NCI-H524 (cell line): ENCODE measurements at regions not wholly inside any gene's neighbourhood (a gene's known extent, or its start where the extent isn't known, plus 50 kb on each side); places are given as distances from the start of the nearest gene placed in this dataset.
A peak's percentile ranks its signal among the peaks of the same experiment; 100 is the strongest.
"Not testable (repeated sequence)": the region's sequence is repeated elsewhere in the genome, so short reads cannot be mapped to it uniquely, and the experiment has no call there.

Experiments
- DNase-seq, 2 experiments: peaks; one replicate each; lab custom pipeline; 2025; lab: John Stamatoyannopoulos, UW

GRCh38 chr4:177185151-177185550, 124.5 kb upstream of the NEIL3 start:
- DNase-seq, result no peak

DNA sequence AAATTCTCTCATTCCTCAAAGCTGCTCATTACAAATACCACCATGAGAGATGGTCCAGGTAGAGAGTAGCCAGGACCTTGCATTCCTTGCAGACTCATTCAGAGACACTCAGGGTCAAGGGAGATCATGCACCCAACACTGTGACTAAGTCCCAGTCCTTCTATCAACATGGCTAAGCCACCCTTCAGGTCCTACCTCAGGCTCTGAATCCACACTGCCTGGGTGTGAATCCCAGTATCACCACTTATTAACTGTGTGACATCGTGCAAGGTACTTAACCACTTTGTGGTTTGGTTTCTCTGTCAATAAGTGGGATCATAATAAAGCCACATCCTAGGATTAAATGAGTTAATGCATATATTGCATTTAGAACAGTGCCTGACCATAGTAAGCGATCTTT, 124.1 kb upstream of the NEIL3 start:
- no peak for DNase-seq

- DNase-seq, result no peak
These were observed 122.3 kb upstream of the NEIL3 start for GRCh38 chr4:177187371-177187770.

DNA sequence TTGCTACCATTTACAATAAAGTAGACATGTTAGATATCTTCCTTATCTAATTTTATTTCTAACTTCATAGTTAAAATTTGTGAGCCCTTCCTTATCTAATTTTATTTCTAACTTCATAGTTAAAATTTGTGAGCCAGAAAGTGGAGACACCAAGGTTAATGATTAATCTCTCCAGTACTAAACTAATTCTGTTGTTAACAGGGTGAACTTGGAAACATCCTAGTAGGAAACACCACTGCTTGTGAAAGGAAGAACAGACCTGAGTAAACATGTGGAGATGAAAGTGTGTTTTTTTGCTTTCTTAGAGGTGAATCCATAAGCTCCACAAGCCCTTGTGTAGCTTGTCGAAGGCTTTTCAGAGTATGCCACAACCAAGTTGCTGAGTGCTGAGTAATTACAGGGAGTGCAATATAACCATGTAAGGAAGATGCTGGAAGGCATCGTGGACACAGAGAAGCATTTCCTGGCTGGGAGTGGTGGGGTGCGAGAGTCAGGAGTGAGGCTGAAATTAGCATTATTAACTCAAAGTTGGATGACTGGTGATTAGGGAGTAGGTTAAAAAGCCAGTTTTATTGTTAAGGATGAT, 118.6 kb upstream of the NEIL3 start:
- no peak for DNase-seq

DNA sequence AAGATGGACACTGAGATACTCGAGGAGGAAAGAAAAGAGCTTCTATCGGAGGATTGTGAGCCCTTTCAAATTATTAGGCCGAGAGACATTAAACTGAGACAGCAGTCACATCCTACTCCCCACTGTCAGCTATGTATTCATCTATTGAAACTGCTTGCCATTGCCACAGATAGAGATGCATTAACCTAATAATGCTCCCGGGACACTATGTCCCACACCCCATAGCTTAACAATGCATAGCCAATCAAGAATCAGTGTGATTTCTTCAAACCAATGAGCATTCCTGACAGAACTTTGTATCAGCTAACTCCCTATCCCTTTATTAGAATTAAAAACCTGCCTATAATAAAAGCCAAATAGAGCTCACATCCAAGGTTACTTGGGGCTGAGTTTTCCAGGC, 118.1 kb upstream of the NEIL3 start:
- DNase-seq, result no peak

DNA sequence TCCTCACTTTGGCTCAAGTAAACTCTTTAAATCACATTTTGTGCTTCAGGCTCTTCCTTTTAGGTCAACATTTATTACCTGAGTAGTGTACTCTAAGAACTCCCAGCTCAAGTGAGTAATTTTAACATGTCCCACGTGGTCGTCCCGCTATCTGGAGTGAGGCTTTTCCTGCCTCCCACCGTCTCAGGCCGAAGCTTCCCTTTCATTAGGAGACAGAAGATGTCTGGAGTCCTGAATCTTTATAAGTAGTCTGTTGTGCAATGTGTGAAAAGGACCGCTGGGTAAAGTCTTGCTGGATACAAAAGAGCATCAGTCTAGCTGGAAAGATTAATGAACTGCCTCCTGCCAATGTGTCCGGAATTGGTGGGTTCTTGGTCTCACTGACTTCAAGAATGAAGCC, 117.7 kb upstream of the NEIL3 start:
- DNase-seq, result no peak

- DNase-seq, result not testable (repeated sequence)
These were observed 116.5 kb upstream of the NEIL3 start for GRCh38 chr4:177193024-177193715.

- no peak for DNase-seq
These were observed 114.8 kb upstream of the NEIL3 start for GRCh38 chr4:177194906-177195305.

- no peak for DNase-seq
These were observed 113.1 kb upstream of the NEIL3 start for GRCh38 chr4:177196615-177197014.

DNA sequence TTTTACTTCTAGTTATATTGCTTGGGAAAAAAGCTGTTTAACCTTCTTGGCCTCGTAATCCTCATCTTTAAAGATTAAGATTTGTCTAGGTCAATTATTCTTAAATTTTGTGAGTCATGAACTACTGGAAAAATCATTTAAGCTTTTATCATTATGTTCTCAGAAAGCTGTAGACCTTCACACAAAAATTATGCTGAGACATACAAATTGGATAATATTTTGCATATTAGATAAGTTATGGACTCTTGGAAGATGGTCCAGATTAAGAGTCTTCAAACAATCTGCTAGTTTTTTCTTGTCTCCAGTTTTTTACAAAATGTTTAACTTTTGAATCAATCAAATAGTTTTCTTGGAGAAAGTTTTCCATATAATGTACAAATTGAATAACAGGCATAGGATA, 108.1 kb upstream of the NEIL3 start:
- DNase-seq, result no peak

GRCh38 chr4:177204126-177204525, 105.5 kb upstream of the NEIL3 start:
- DNase-seq, result no peak

DNA sequence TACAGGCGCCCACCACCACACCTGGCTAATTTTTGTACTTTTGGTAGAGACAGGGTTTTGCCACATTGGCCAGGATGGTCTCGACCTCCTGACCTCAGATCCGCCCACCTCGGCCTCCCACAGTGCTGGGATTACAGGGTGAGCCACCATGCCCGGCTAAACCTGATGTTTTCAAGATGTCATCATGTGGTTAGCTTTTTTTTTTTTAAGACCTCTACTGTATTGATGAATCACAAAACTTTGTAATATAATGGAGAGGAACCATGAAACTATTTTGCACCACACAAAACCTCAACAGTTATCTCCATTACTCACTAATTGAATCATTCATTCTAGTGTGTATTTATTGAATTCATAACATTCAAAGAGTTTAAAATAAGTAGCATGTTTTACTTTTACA, 94.7 kb upstream of the NEIL3 start:
- DNase-seq, result no peak

- no peak for DNase-seq
These were observed 89.3 kb upstream of the NEIL3 start for GRCh38 chr4:177220376-177220775.

- DNase-seq, result no peak
These were observed 86.9 kb upstream of the NEIL3 start for GRCh38 chr4:177222781-177223180.

GRCh38 chr4:177225605-177226004, 84.1 kb upstream of the NEIL3 start:
- DNase-seq, result no peak

DNA sequence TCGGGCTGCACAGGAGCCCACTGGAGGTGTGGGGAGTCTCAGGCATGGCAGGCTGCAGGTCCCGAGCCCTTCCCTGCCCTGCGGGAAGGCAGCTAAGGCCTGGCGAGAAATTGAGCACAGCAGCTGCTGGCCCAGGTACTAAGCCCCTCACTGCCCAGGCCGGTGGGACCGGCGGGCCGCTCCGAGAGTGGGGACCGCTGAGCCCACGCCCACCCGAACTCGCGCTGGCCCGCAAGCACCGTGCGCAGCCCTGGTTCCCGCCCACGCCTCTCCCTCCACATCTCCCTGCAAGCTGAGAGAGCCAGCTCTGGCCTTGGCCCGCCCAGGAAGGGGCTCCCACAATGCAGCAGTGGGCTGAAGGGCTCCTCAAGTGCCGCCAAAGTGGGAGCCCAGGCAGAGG, 82.0 kb upstream of the NEIL3 start:
- DNase-seq, result no peak

DNA sequence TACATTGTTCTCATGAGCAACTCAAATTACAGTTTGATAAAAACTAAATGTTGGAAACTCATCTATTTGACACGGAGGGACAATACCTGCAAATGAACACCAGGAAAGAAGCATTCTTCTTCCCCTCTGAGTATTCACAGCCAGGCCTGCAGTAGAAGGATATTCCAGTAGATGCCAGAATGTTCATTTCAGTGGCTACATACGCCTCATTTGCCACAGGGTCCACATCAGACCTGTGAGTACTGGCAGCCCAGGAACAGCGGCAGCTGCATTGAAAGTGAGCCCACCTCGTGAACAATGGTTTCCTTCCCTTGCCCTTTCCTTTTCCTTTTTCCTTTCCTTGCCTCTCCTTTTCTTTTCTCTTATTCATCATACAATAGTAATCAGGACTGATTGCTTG, 81.1 kb upstream of the NEIL3 start:
- DNase-seq, result no peak

- DNase-seq, result no peak
These were observed 80.3 kb upstream of the NEIL3 start for GRCh38 chr4:177229331-177229730.

DNA sequence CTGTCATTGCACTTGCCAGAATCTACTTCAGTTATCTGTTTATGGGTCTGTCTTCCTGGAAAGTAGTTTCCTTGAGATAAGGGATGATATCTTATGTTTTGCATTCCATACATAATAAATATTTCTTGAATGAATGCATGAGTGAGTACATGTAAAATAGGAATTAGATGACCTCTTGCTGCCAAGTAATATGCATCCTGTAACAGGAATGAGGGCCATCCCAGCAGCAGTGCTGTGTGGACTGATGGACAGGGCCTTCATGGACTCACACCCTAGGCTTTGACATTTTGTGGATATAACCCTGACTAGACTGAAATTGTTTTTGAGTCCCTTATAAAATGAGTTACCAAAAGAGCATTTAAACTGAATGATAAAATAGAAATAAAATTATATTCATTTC, 77.2 kb upstream of the NEIL3 start:
- no peak for DNase-seq

DNA sequence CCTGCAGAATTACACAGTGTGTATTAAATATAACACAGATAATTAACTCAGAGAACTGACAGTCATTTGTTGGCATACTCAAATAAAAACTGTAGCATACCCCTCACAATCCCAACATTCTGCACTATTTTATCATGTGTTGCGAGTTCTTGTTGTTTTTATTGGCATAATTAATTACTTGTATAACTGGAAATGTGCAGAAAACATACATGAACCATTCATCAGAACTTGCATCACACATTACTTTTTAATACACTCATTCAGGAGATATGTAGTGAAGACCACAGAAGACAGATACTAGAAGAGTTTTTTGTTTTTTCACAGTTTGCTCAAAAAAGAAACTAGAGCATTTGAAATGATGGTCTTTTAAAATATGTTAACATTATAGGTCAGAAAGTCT, 74.6 kb upstream of the NEIL3 start:
- no peak for DNase-seq

DNA sequence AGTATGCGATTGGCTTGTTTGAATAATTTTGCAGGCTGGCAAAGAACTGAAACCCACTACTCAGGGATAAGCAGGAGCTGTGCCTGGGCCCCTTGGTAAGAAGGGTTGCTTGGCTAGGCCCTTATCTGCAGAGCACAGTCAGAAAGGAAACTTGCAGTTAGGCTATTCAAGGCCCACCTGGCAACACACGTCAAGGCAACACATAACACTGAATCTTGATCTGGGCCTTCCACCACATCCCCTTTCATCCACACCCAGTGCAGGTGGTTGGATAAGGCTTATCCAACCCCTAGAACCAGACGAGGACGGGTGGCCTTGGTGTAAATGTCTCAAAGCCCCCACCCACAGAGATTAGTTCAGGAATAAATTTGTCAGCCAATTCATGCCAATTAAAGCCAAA, 72.8 kb upstream of the NEIL3 start:
- no peak for DNase-seq

DNA sequence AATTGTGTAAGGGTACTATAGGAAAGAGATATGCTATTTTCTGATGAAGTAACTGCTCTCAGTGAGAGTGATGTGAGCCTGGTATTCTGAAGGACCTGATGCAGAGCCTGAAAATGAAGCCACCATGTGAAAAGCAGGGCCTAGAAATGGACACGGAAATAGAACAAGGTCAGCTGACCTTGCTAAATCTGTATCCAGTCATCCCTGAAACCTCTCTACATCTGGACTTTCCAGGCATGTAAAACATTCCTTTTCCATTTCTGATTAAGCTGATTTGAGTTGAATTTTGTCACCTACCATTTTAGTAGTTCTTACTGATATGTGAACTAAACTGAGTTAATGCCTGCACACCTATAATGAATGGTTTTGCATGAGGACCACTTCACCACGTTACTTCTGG, 72.4 kb upstream of the NEIL3 start:
- DNase-seq, result no peak

GRCh38 chr4:177239477-177239876, 70.2 kb upstream of the NEIL3 start:
- DNase-seq, result no peak

DNA sequence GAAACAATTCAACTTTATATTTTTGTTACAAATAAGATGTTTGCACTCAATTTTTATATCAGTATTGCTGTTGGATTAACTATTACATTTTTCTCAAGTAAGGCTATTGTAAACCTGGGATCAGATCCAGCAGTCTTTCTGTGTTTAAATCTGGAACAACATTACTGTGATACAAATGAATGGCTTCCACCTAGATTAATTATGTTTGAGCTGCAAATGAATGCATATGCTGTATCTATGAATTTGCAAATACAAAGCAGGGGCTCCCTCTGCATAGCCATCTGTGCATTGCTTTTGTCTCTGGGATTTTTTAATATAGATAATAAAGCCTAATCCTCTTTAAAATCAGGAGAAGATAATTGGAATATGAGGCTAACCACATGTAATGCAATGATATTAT, 69.8 kb upstream of the NEIL3 start:
- DNase-seq, result peak; percentile 6 to 66
